H9 (cell line): ENCODE measurements at regions not wholly inside any gene's neighbourhood (a gene's known extent, or its start where the extent isn't known, plus 50 kb on each side); places are given as distances from the start of the nearest gene placed in this dataset.

Experiments
- DNase-seq: peaks from one replicate; pipeline ENCODE4 v3.0.0-alpha.2; 2017
- H2AFZ ChIP-seq: one replicate; pipeline ENCODE4 v1.6.1; 2013; ENCODE audit warnings: mild to moderate bottlenecking, low read length, control low read depth, moderate library complexity
- H2AK5ac ChIP-seq: 2 replicates; pipeline ENCODE4 v1.6.1; 2013; ENCODE audit warnings: low read length, control low read depth, mixed read lengths; ENCODE audit not compliant: insufficient read length
- H2BK120ac ChIP-seq: one replicate; pipeline ENCODE4 v1.6.1; 2013; ENCODE audit warnings: low read depth, mild to moderate bottlenecking, low read length, control low read depth, inconsistent platforms; ENCODE audit not compliant: poor library complexity, severe bottlenecking
- H2BK12ac ChIP-seq: 2 replicates; pipeline ENCODE4 v1.6.1; 2013; ENCODE audit warnings: low read length, control low read depth, mixed read lengths, low read depth; ENCODE audit not compliant: insufficient read length
- H2BK15ac ChIP-seq: 2 replicates; pipeline ENCODE4 v1.6.1; 2013; ENCODE audit warnings: low read depth, low read length, control low read depth
- H2BK20ac ChIP-seq: one replicate; pipeline ENCODE4 v1.6.1; 2013; ENCODE audit warnings: low read depth, mild to moderate bottlenecking, low read length, control low read depth, inconsistent platforms; ENCODE audit not compliant: poor library complexity, severe bottlenecking
- H2BK5ac ChIP-seq: 2 replicates; pipeline ENCODE4 v1.6.1; 2013; ENCODE audit warnings: low read length, control low read depth, mixed read lengths; ENCODE audit not compliant: insufficient read length
- H3K14ac ChIP-seq: 2 replicates; pipeline ENCODE4 v1.6.1; 2013; ENCODE audit warnings: low read length, control low read depth; ENCODE audit not compliant: insufficient read depth
- H3K18ac ChIP-seq: 2 replicates; pipeline ENCODE4 v1.6.1; 2013; ENCODE audit warnings: low read depth, mild to moderate bottlenecking, mixed read lengths, low read length, control low read depth; ENCODE audit not compliant: insufficient read length
- H3K23ac ChIP-seq: 2 replicates; pipeline ENCODE4 v1.6.1; 2013; ENCODE audit warnings: low read length, control low read depth, mixed read lengths, low read depth; ENCODE audit not compliant: insufficient read length
- H3K23me2 ChIP-seq: 2 replicates; pipeline ENCODE4 v1.6.1; 2013; ENCODE audit warnings: low read depth, mild to moderate bottlenecking, mixed read lengths, low read length, control low read depth; ENCODE audit not compliant: insufficient read length, poor library complexity, severe bottlenecking
- H3K27ac ChIP-seq: 2 replicates; pipeline ENCODE4 v1.5.1; 2013; ENCODE audit warnings: low read length, control low read depth, mixed read lengths, low read depth; ENCODE audit not compliant: insufficient read length
- H3K27me3 ChIP-seq: 2 replicates; pipeline ENCODE4 v1.6.1; 2013; ENCODE audit warnings: low read length, control low read depth, inconsistent platforms; ENCODE audit not compliant: insufficient read depth
- H3K4ac ChIP-seq: 2 replicates; pipeline ENCODE4 v1.6.1; 2013; ENCODE audit warnings: low read depth, mild to moderate bottlenecking, control low read depth, inconsistent platforms, low read length, moderate library complexity
- H3K4me1 ChIP-seq: 2 replicates; pipeline ENCODE4 v1.6.1; 2013; ENCODE audit warnings: low read length, control low read depth, inconsistent platforms; ENCODE audit not compliant: insufficient read depth
- H3K4me2 ChIP-seq: 2 replicates; pipeline ENCODE4 v1.6.1; 2013; ENCODE audit warnings: low read length, control low read depth, mixed read lengths; ENCODE audit not compliant: insufficient read length, insufficient read depth
- H3K56ac ChIP-seq: 2 replicates; pipeline ENCODE4 v1.6.1; 2013; ENCODE audit warnings: low read depth, mild to moderate bottlenecking, mixed read lengths, low read length, control low read depth; ENCODE audit not compliant: insufficient read length
- H3K79me1 ChIP-seq: 2 replicates; pipeline ENCODE4 v1.6.1; 2013; ENCODE audit warnings: low read depth, mild to moderate bottlenecking, moderate library complexity, low read length, control low read depth, inconsistent platforms; ENCODE audit not compliant: insufficient read depth, poor library complexity, severe bottlenecking
- H3K79me2 ChIP-seq: 2 replicates; pipeline ENCODE4 v1.6.1; 2013; ENCODE audit warnings: low read length, control low read depth, inconsistent platforms; ENCODE audit not compliant: insufficient read depth
- H3K9ac ChIP-seq: 2 replicates; pipeline ENCODE4 v1.6.1; 2013; ENCODE audit warnings: low read length, control low read depth, mixed read lengths; ENCODE audit not compliant: insufficient read length; ENCODE audit errors: extremely low read depth
- H3K9me3 ChIP-seq: one replicate; pipeline ENCODE4 v1.6.1; 2013; ENCODE audit warnings: low read depth, low read length, inconsistent platforms; ENCODE audit not compliant: control insufficient read depth
- H3T11ph ChIP-seq: one replicate; pipeline ENCODE4 v1.6.1; 2013; ENCODE audit warnings: mild to moderate bottlenecking, low read length, control low read depth, inconsistent platforms
- H4K20me1 ChIP-seq: one replicate; pipeline ENCODE4 v1.6.1; 2013; ENCODE audit not compliant: control insufficient read depth, insufficient read length, insufficient read depth
- H4K5ac ChIP-seq: 2 replicates; pipeline ENCODE4 v1.6.1; 2013; ENCODE audit warnings: low read depth, mild to moderate bottlenecking, mixed read lengths, low read length, control low read depth; ENCODE audit not compliant: insufficient read length
- H4K8ac ChIP-seq: replicated peaks from 2 replicates; pipeline ENCODE4 v1.6.1; 2013; ENCODE audit warnings: low read length, control low read depth, mixed read lengths, low read depth; ENCODE audit not compliant: insufficient read length
- H4K91ac ChIP-seq: 2 replicates; pipeline ENCODE4 v1.6.1; 2013; ENCODE audit warnings: low read depth, mild to moderate bottlenecking, moderate library complexity, mixed read lengths, low read length, control low read depth; ENCODE audit not compliant: insufficient read length
- H3K27ac Mint-ChIP-seq, 3 experiments: 2 replicates in 2 of 3; 3 replicates in 1 of 3; pipeline ENCODE4 v1.8.0; 2020 to 2021; ENCODE audit warnings: mixed read lengths in 3 of 3, mild to moderate bottlenecking in 1 of 3, moderate library complexity in 1 of 3
- H3K27me3 Mint-ChIP-seq: 2 replicates; pipeline ENCODE4 v1.8.0; 2021; ENCODE audit warnings: low read depth, mild to moderate bottlenecking, moderate library complexity, mixed read lengths
- H3K36me3 Mint-ChIP-seq, 3 experiments: 2 replicates in 2 of 3; 3 replicates in 1 of 3; pipeline ENCODE4 v1.8.0; 2020 to 2021; ENCODE audit warnings: low read depth in 3 of 3, mixed read lengths in 3 of 3; ENCODE audit not compliant: insufficient read depth in 1 of 3
- H3K4me1 Mint-ChIP-seq, 2 experiments: 2 replicates each; pipeline ENCODE4 v1.8.0; 2020; ENCODE audit warnings: mixed read lengths in 2 of 2
- H3K4me3 Mint-ChIP-seq, 2 experiments: 2 replicates in 1 of 2; 3 replicates in 1 of 2; pipeline ENCODE4 v1.8.0; 2020 to 2021; ENCODE audit warnings: mild to moderate bottlenecking in 2 of 2, mixed read lengths in 2 of 2, moderate library complexity in 1 of 2
- H3K9me3 Mint-ChIP-seq, 2 experiments: 2 replicates in 1 of 2; 3 replicates in 1 of 2; pipeline ENCODE4 v1.8.0; 2020; ENCODE audit warnings: mild to moderate bottlenecking in 2 of 2, mixed read lengths in 2 of 2, moderate library complexity in 1 of 2
- WGBS: extraction: QIAGEN DNeasy Blood & Tissue Kit; methylation state at CpG from one replicate; pipeline ENCODE4 v1.1.7; 2013; ENCODE audit warnings: missing lambda C conversion rate, low lambda C conversion rate, mixed read lengths; ENCODE audit not compliant: insufficient read length; ENCODE audit errors: extremely low coverage; 5-methylcytosine and 5-hydroxymethylcytosine counted together
- TF ChIP-seq, protein P1 (sequence below): fragments of 200-600 bp; sonication (generic); conservative IDR thresholded peaks from 3 replicates; pipeline ENCODE4 v1.8.0; 2021; ENCODE audit warnings: antibody characterized with exemption, mild to moderate bottlenecking

DNA sequence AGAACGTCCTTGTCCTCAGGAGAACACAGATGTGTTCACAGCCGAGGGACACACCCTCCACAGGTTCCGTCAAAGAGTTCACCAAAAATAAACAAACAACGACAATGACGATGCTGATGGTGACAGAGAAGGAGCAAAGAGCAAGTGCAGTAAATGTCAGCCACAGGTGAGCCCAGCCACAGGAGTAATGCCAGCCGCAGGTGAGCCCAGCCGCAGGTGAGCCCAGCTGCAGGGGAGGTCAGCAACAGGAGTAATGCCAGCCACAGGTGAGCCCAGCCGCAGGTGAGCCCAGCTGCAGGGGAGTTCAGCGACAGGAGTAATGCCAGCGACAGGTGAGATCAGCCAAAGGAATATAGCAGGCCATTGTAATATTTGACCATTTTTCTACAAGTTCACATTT is 315.2 kb downstream of the FOXL1 start:
- H2AK5ac ChIP-seq, result no peak overlapping the region
- no peak overlapping the region for H2BK15ac ChIP-seq
- no peak overlapping the region for H3K4ac ChIP-seq
- H3K4me2 ChIP-seq, result no peak overlapping the region
- H3K36me3 Mint-ChIP-seq, result no peaks in the 10 kb centered on the region
- H3K27ac ChIP-seq, result no peak overlapping the region
- H3K9me3 Mint-ChIP-seq, result no peaks in the 10 kb centered on the region
- H3K27ac Mint-ChIP-seq, result no peak overlapping the region
- H4K91ac ChIP-seq, result no peak overlapping the region
- peaks cover 1% of the 10 kb centered on the region; the same call in 1 of the 2 replicates for H3K27me3 Mint-ChIP-seq
- H4K8ac ChIP-seq, result no peak overlapping the region
- no peak overlapping the region for H3K18ac ChIP-seq
- TF ChIP-seq, protein P1, sequence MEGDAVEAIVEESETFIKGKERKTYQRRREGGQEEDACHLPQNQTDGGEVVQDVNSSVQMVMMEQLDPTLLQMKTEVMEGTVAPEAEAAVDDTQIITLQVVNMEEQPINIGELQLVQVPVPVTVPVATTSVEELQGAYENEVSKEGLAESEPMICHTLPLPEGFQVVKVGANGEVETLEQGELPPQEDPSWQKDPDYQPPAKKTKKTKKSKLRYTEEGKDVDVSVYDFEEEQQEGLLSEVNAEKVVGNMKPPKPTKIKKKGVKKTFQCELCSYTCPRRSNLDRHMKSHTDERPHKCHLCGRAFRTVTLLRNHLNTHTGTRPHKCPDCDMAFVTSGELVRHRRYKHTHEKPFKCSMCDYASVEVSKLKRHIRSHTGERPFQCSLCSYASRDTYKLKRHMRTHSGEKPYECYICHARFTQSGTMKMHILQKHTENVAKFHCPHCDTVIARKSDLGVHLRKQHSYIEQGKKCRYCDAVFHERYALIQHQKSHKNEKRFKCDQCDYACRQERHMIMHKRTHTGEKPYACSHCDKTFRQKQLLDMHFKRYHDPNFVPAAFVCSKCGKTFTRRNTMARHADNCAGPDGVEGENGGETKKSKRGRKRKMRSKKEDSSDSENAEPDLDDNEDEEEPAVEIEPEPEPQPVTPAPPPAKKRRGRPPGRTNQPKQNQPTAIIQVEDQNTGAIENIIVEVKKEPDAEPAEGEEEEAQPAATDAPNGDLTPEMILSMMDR, result no peak
- H2BK12ac ChIP-seq, result no peak overlapping the region
- H2BK20ac ChIP-seq, result no peak overlapping the region
- no peak overlapping the region for H2AFZ ChIP-seq
- H3K23me2 ChIP-seq, result peaks cover 4% of the 10 kb centered on the region
- H3K23ac ChIP-seq, result no peak overlapping the region
- H3K56ac ChIP-seq, result no peak overlapping the region
- peaks cover 8 to 22% of the 10 kb centered on the region in 2 experiments for H3K4me1 Mint-ChIP-seq
- no peak overlapping the region for H2BK5ac ChIP-seq
- no peak overlapping the region for H2BK120ac ChIP-seq
- no peaks in the 10 kb centered on the region for H3K79me2 ChIP-seq
- H3T11ph ChIP-seq, result no peak overlapping the region
- no peaks in the 10 kb centered on the region; the same call in 1 of the 2 replicates for H3K4me1 ChIP-seq
- no peak overlapping the region for H3K14ac ChIP-seq
- H4K5ac ChIP-seq, result no peak overlapping the region
- no peak overlapping the region for H3K4me3 Mint-ChIP-seq
- H3K9me3 ChIP-seq, result no peaks in the 10 kb centered on the region
- H3K79me1 ChIP-seq, result no peaks in the 10 kb centered on the region
- WGBS, result no CpG with 5 or more reads among the region's 10 CpGs
- H3K27me3 ChIP-seq, result no peaks in the 10 kb centered on the region
- H4K20me1 ChIP-seq, result no peaks in the 10 kb centered on the region
- no peak overlapping the region for H3K9ac ChIP-seq
- no peak for DNase-seq
